ENCODE measurements at regions not wholly inside any gene's neighbourhood (a gene's known extent, or its start where the extent isn't known, plus 50 kb on each side); places are given as distances from the start of the nearest gene placed in this dataset.

- TF ChIP-seq ZNF532 (CRISPR knock-in tag; IDR thresholded peaks at IDR 0.05; ENCODE audit: borderline replicate concordance) (no peak), MLX (CRISPR knock-in tag; IDR thresholded peaks at IDR 0.05) (no peak), ZMAT4 (CRISPR knock-in tag; IDR thresholded peaks at IDR 0.05) (no peak), E2F1 (CRISPR knock-in tag; IDR thresholded peaks at IDR 0.05) (no peak), ARID4B (CRISPR knock-in tag; IDR thresholded peaks at IDR 0.05; ENCODE audit: borderline replicate concordance) (no peak), AFF4 (CRISPR knock-in tag; IDR thresholded peaks at IDR 0.05; ENCODE audit: borderline replicate concordance) (no peak), ZNF425 (CRISPR knock-in tag; conservative IDR thresholded peaks at IDR 0.05) (no peak), FOXK1 (CRISPR knock-in tag; IDR thresholded peaks at IDR 0.05) (no peak), MAX (CRISPR knock-in tag; IDR thresholded peaks at IDR 0.05) (no peak), FOXP1 (CRISPR knock-in tag; IDR thresholded peaks at IDR 0.05; ENCODE audit: borderline replicate concordance) (no peak), NR1H2 (CRISPR knock-in tag; IDR thresholded peaks at IDR 0.05) (no peak), NR3C1 (CRISPR knock-in tag; conservative IDR thresholded peaks at IDR 0.05; ENCODE audit: low read depth) (no peak), ZBTB43 (CRISPR knock-in tag; IDR thresholded peaks at IDR 0.05) (no peak)
Measured at GRCh38 chr19:28291874-28292273, 921.1 kb downstream of the UQCRFS1 start (continued).

Data from WTC11 (cell line).